ENCODE measurements at regions not wholly inside any gene's neighbourhood (a gene's known extent, or its start where the extent isn't known, plus 50 kb on each side); places are given as distances from the start of the nearest gene placed in this dataset.

- Histone ChIP-seq H3K27me3 (no peaks in the 10 kb centered on the region), H3K9me3 (peaks cover 0 to 4% (median 0%) of the 10 kb centered on the region in 4 donors), H3K36me3 (no peaks in the 10 kb centered on the region), H3K4me3 (no peak overlapping the region), H3K4me1 (peaks cover 0 to 8% (median 0%) of the 10 kb centered on the region in 4 donors), H3K27ac (no peak overlapping the region)
- DNase-seq, result peak in 2 of 3 donors; percentile 43 to 65
- TF ChIP-seq POLR2A (IDR thresholded peaks at IDR 0.05), result no peak
- TF ChIP-seq CTCF (IDR thresholded peaks at IDR 0.05), result peak in 3 of 6 experiments; percentile 19 to 32 (median 25)
These were observed 97.4 kb upstream of the SGIP1 start for GRCh38 chr1:66436378-66437135.

- Histone ChIP-seq H3K4me1 (peaks cover 0 to 8% (median 0%) of the 10 kb centered on the region in 4 donors), H3K36me3 (no peaks in the 10 kb centered on the region), H3K4me3 (no peak overlapping the region), H3K27me3 (no peaks in the 10 kb centered on the region), H3K9me3 (no peaks in the 10 kb centered on the region), H3K27ac (no peak overlapping the region)
- no peak for TF ChIP-seq POLR2A (IDR thresholded peaks at IDR 0.05)
- no peak for TF ChIP-seq CTCF (IDR thresholded peaks at IDR 0.05)
- DNase-seq, result no peak
These were observed 96.9 kb upstream of the SGIP1 start for GRCh38 chr1:66437136-66437401.

DNA sequence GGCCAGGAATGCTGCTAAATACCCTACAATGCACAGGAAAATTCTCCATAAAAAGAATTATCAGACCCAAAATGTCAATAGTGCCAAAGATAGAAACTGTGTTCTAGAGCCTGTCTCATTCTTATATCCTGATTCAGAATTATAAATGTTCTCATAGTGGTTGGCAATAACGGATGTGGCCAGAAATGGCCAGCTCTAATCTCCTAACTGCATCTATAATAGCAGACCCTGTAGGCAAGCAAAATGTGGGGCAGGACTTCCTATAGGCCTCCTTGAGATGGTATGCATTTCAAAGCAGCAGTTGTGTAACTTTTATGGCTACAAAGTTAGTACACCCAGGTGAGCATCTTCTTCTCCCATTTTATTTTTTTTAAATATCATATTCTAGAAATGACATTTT lies 95.9 kb upstream of the SGIP1 start:
- Histone ChIP-seq H3K4me3 (no peak overlapping the region), H3K27ac (no peak overlapping the region), H3K27me3 (no peaks in the 10 kb centered on the region), H3K4me1 (peaks cover 0 to 8% (median 0%) of the 10 kb centered on the region in 4 donors), H3K9me3 (no peaks in the 10 kb centered on the region), H3K36me3 (no peaks in the 10 kb centered on the region)
- DNase-seq, result no peak
- no peak for TF ChIP-seq CTCF (IDR thresholded peaks at IDR 0.05)
- TF ChIP-seq POLR2A (IDR thresholded peaks at IDR 0.05), result no peak

DNA sequence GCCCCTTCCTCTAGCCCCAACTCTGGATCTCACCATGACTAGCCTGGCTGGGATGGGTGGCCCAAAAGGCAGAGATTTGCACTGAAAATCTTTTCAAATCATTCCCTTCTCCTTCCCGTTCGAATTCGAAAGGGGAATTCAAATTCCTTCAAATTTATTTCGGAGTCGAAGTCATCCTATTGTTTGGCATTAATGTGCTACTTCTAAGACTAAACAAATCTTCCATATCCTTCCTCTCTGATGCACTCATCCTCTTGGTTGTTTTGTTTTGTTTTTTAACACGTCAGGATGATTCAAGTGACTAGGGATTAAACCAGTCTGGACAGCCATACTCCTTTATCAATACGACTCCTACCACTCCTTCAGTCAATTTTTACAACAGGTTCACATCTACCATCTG lies 95.5 kb upstream of the SGIP1 start:
- no peak for TF ChIP-seq POLR2A (IDR thresholded peaks at IDR 0.05)
- TF ChIP-seq CTCF (IDR thresholded peaks at IDR 0.05), result no peak
- Histone ChIP-seq H3K27ac (peak overlapping the region in 1 of 4 donors; percentile 12), H3K4me3 (no peak overlapping the region)

DNA sequence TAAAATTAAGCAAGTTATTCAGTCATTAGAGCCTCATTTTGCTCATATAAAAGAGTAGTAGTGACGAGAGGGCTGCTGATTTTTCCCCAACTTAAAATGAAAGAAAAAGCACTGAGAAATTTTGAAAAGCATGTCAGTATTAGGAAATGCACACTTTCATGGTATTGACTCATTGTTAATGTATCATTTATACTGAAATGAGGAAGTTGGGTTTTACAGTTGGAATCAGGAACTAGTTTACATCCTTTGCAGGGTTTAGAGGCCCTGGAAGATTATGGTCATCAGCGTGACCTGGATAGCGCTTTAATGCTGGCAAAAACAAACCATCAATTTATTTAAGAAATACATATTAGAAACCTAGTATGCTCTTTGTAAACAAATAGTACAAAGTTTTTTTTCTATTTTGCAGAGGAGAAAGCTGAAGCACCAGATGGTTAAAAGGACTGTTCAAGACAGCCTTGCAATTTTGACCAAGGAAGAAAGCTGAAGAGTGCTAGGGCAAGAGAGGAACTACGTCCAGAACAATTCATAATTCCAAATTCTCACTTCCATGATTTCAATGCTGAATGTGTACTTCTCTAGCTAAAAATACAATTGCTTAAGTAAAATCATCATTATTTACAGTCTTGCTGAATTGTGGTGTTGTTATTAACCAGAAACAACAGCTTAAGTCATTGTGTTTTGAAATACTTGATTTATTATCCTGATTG lies 94.8 kb upstream of the SGIP1 start:
- Histone ChIP-seq H3K4me3 (no peak overlapping the region), H3K4me1 (peaks cover 0 to 8% (median 0%) of the 10 kb centered on the region in 4 donors), H3K9me3 (no peaks in the 10 kb centered on the region), H3K27ac (peak overlapping the region in 3 of 4 donors; percentile 10 to 12 (median 11)), H3K36me3 (no peaks in the 10 kb centered on the region), H3K27me3 (no peaks in the 10 kb centered on the region)
- DNase-seq, result no peak
- TF ChIP-seq CTCF (IDR thresholded peaks at IDR 0.05), result no peak
- TF ChIP-seq POLR2A (IDR thresholded peaks at IDR 0.05), result no peak

More for the DNA sequence above, 95.5 kb upstream of the SGIP1 start:
- DNase-seq, result no peak
- Histone ChIP-seq H3K36me3 (no peaks in the 10 kb centered on the region), H3K27me3 (no peaks in the 10 kb centered on the region), H3K9me3 (no peaks in the 10 kb centered on the region), H3K4me1 (peaks cover 0 to 8% (median 0%) of the 10 kb centered on the region in 4 donors)

All from Peyer's patch (tissue), 4 donors.